GM12874 (cell line): ENCODE measurements at regions not wholly inside any gene's neighbourhood (a gene's known extent, or its start where the extent isn't known, plus 50 kb on each side); places are given as distances from the start of the nearest gene placed in this dataset.

Experiments used
- CTCF ChIP-seq: IDR thresholded peaks from 2 replicates; pipeline ENCODE4 v1.5.1; 2011; ENCODE audit warnings: low read depth, mild to moderate bottlenecking, control low read depth, low read length, moderate library complexity; ENCODE audit not compliant: insufficient read depth

GRCh38 chr4:189385098-189385497, 555.6 kb upstream of the FRG1 start:
- TF ChIP-seq CTCF = no peak

GRCh38 chr4:189385579-189385978, 555.1 kb upstream of the FRG1 start:
- no peak for TF ChIP-seq CTCF

GRCh38 chr4:189396435-189396834, 544.2 kb upstream of the FRG1 start:
- TF ChIP-seq CTCF = no peak

- TF ChIP-seq CTCF = no peak
Measured at GRCh38 chr4:189404271-189404670, 536.4 kb upstream of the FRG1 start.

- no peak for TF ChIP-seq CTCF
Measured at GRCh38 chr4:189409158-189409557, 531.5 kb upstream of the FRG1 start.

GRCh38 chr4:189414021-189414420, 526.7 kb upstream of the FRG1 start:
- TF ChIP-seq CTCF = no peak

- TF ChIP-seq CTCF = no peak
Measured at GRCh38 chr4:189420572-189420971, 520.1 kb upstream of the FRG1 start.

- TF ChIP-seq CTCF = no peak
Measured at GRCh38 chr4:189436207-189436606, 504.5 kb upstream of the FRG1 start.
